ENCODE measurements at regions not wholly inside any gene's neighbourhood (a gene's known extent, or its start where the extent isn't known, plus 50 kb on each side); places are given as distances from the start of the nearest gene placed in this dataset.

DNA sequence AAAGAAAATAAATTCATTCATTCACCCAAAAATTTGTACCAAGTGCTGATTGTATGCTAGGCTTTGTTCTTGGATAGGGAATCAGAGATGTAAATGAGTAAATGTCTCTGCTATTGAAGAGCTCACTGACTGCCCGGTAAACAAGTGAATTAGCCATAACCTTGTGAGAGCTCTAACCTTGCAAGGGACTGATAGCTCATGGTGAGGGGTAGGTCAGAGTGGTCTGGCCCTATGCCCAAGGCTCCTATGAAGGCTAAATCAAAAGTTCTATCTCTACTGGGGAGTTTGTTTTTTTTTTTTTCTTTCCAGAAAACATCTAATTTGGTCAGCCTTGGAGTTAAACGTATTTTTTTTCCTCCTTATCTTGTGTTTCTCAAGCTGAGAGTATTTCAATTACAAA lies 172.8 kb upstream of the CDH11 start:
- intact Hi-C loops (cut with DNase I): no loop called here
- H3K4me3 ChIP-seq: no peak overlapping the region
- no peak for TF ChIP-seq POLR2A (IDR thresholded peaks at IDR 0.05; ENCODE audit: low read depth)
- peaks cover 0 to 19% (median 15%) of the 10 kb centered on the region in 4 donors for H3K4me1 ChIP-seq
- 90% methylated on average over 2 of the region's 2 CpGs for WGBS
- no peaks in the 10 kb centered on the region for H3K27me3 ChIP-seq
- no peak overlapping the region for H3K27ac ChIP-seq (replicated peaks in 1 of 4)
- H3K9me3 ChIP-seq: no peaks in the 10 kb centered on the region
- H3K36me3 ChIP-seq: no peaks in the 10 kb centered on the region
- DNase-seq (ENCODE audit: extremely low spot score): peak; percentile 26

DNA sequence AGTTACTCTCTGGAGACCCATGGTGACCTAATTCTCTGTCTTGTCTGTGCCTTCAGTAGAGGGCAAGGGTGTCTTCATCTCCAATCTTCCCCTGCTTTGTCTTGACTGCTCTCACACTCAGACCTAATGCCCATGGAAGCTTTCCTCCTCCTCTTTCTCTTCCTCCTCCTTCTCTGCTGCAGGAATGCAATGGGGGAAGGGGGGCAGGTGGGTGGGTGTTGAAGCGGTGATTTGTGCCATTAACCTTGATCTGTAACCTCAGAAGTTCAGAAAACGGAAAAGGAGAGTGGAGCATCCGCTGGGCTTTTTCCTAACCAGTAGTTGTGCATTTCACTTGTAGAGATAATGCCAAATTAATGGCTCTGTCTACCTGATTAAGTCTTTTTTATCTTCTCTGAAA lies 172.3 kb upstream of the CDH11 start:
- 79% methylated on average over 3 of the region's 3 CpGs for WGBS
- H3K27ac ChIP-seq (replicated peaks in 1 of 4): no peak overlapping the region
- intact Hi-C loops (cut with DNase I): no loop called here
- no peaks in the 10 kb centered on the region for H3K36me3 ChIP-seq
- peak; percentile 45 for DNase-seq (ENCODE audit: extremely low spot score)
- peaks cover 0 to 19% (median 15%) of the 10 kb centered on the region in 4 donors for H3K4me1 ChIP-seq
- H3K27me3 ChIP-seq: no peaks in the 10 kb centered on the region
- H3K4me3 ChIP-seq: no peak overlapping the region
- TF ChIP-seq EP300 (IDR thresholded peaks at IDR 0.05) (no peak), POLR2A (IDR thresholded peaks at IDR 0.05; ENCODE audit: low read depth) (no peak), POLR2AphosphoS5 (IDR thresholded peaks at IDR 0.05) (no peak)
- TF ChIP-seq, protein P1, sequence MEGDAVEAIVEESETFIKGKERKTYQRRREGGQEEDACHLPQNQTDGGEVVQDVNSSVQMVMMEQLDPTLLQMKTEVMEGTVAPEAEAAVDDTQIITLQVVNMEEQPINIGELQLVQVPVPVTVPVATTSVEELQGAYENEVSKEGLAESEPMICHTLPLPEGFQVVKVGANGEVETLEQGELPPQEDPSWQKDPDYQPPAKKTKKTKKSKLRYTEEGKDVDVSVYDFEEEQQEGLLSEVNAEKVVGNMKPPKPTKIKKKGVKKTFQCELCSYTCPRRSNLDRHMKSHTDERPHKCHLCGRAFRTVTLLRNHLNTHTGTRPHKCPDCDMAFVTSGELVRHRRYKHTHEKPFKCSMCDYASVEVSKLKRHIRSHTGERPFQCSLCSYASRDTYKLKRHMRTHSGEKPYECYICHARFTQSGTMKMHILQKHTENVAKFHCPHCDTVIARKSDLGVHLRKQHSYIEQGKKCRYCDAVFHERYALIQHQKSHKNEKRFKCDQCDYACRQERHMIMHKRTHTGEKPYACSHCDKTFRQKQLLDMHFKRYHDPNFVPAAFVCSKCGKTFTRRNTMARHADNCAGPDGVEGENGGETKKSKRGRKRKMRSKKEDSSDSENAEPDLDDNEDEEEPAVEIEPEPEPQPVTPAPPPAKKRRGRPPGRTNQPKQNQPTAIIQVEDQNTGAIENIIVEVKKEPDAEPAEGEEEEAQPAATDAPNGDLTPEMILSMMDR (IDR thresholded peaks at IDR 0.05): no peak
- H3K9me3 ChIP-seq: no peaks in the 10 kb centered on the region

DNA sequence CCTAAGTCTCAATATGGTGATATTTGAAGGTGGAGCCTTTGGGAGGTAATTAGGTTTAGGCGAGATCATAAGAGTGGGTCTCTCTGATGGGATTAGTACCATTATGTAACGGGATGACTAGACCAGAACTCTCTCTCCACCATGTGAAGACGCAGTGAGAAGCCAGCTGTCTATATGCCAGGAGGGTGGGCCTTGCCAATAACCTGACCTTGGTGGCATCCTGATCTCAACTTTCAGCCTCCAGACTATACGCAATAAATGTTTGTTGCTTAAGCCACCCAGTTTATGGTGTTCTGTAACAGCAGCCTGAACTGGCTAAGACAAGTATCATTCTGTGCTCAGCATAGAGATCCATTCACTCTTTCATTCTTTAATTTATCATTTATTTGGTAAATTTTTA lies 167.2 kb upstream of the CDH11 start:
- no peak overlapping the region for H3K4me3 ChIP-seq
- no peak overlapping the region for H3K27ac ChIP-seq (replicated peaks in 1 of 4)
- H3K27me3 ChIP-seq: no peaks in the 10 kb centered on the region
- TF ChIP-seq, protein P1 (IDR thresholded peaks at IDR 0.05): no peak
- no peak for TF ChIP-seq EP300 (IDR thresholded peaks at IDR 0.05)
- no peak for TF ChIP-seq POLR2AphosphoS5 (IDR thresholded peaks at IDR 0.05)
- TF ChIP-seq POLR2A (IDR thresholded peaks at IDR 0.05; ENCODE audit: low read depth): no peak
- no peaks in the 10 kb centered on the region for H3K36me3 ChIP-seq
- 83% methylated on average over 4 of the region's 4 CpGs for WGBS
- intact Hi-C loops (cut with DNase I): no loop called here
- peaks cover 9 to 15% (median 13%) of the 10 kb centered on the region in 4 donors for H3K4me1 ChIP-seq
- DNase-seq (ENCODE audit: extremely low spot score): no peak
- no peaks in the 10 kb centered on the region for H3K9me3 ChIP-seq

DNA sequence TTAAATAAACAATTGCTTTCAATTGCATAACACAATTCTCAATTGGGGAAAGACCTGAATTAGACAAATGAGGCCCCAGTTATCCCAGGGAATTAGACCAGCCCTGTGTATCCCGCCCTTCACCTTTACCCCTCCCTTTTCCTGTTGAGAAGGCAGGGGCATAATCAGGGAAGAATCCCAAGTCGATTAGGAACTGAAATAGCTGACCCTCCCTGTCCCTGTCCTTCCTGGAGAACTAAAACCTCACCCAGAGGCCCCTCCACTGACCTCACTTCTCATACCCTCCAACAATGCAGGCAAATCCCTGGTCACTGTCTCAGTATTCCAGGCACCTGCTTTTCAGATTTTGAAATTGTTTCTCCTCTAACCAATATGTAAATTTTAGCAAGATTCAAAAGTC lies 165.4 kb upstream of the CDH11 start:
- Histone ChIP-seq H3K36me3 (no peaks in the 10 kb centered on the region), H3K27ac (replicated peaks in 1 of 4) (no peak overlapping the region), H3K9me3 (no peaks in the 10 kb centered on the region), H3K4me1 (peaks cover 9 to 15% (median 13%) of the 10 kb centered on the region in 4 donors), H3K27me3 (no peaks in the 10 kb centered on the region), H3K4me3 (no peak overlapping the region)
- intact Hi-C loops (cut with DNase I): no loop called here
- no peak for TF ChIP-seq POLR2AphosphoS5 (IDR thresholded peaks at IDR 0.05)
- DNase-seq (ENCODE audit: extremely low spot score): no peak
- 57% methylated on average over 2 of the region's 2 CpGs for WGBS

DNA sequence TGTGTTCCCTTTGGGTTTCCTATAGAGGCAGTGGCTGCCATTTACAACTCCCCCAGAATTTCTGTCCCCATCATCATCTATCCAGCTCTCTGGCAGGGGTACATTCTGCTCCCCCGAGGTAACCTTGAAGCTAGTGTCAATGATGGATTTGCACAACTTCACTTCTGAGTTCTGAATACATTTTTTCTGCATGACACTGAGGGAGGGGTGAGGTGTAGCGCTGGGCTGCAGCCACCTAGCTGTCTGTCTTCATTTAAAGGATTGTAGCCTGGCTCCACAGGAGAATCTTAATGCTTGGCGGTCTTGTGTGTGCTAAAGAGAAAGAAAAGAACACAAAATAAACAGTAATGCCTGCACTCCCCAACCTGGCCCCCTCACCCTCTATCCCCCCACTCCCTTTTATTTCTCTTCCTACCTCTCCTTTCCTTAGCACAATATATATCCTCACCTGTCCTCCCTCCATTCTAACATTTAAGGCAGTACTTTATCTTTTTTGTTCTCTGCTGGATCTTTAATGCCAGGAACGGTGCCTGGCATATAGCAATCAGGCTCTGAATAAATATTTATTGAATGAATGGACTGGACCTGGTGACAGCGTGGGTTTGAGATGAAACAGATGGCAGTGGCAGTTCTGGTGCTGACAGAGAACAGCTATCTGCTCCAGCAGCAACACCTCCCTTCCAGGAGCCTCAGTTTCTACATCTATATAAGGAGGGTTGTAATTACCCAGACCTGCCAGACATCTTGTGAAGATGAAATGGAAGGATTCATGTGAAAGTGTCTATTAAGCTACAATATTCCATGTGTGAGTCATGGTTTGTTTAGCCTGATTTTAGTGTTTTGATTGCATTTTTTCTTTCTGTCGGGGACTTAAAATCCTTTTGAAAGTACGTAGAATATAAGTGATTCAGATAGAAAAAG lies 163.5 kb upstream of the CDH11 start:
- TF ChIP-seq POLR2AphosphoS5 (IDR thresholded peaks at IDR 0.05) (peak; percentile 27 to 52), POLR2A (IDR thresholded peaks at IDR 0.05; ENCODE audit: low read depth) (no peak)
- TF ChIP-seq, protein P1 (IDR thresholded peaks at IDR 0.05): no peak
- H3K27me3 ChIP-seq: no peaks in the 10 kb centered on the region
- DNase-seq (ENCODE audit: extremely low spot score): no peak
- H3K36me3 ChIP-seq: no peaks in the 10 kb centered on the region
- H3K4me3 ChIP-seq: no peak overlapping the region
- H3K9me3 ChIP-seq: no peaks in the 10 kb centered on the region
- no peak overlapping the region for H3K27ac ChIP-seq (replicated peaks in 1 of 4)
- intact Hi-C loops (cut with DNase I): no loop called here
- WGBS: 37% methylated on average over 7 of the region's 7 CpGs
- peaks cover 9 to 15% (median 13%) of the 10 kb centered on the region in 4 donors for H3K4me1 ChIP-seq
